ENCODE measurements at regions not wholly inside any gene's neighbourhood (a gene's known extent, or its start where the extent isn't known, plus 50 kb on each side); places are given as distances from the start of the nearest gene placed in this dataset.

DNA sequence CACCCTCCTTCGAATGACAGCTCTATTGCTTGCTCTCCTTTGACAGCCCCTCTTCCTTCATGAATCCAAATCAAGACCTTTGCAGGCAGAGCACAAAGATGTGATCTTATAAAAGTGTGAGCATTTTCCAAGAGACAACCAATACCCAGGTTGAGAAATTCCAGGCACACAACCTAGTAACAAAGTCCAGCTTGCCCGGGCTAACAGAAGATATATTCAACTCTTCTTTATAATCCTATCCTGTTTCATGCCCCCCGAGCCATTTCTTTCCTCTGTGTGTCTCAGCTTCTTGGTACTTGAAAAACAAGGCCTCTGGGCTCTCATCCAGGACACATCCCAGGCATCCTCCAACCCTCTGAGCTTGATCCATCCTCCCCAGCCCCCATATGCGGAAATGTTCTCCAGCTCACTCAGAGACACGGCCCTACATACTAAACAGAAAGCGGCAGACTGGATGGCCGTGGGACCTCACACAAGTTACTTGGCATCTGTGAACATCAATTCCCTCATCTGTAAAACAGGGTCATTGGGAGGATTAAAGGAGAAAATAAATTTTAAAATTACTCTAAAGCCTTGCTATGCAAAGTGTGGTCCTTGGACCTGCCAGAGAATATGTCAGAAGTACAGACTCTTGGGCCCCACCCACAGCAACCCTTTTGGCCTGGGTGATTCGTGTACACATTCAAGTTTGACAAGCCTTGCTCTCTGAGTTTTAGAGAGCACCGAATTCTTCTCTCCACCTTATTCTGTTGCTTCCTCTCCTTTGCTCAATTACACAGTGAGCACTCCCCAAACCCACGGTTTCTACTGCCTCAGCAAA, 627.0 kb downstream of the BCOR start:
- Mint-ChIP-seq H3K9me3 (ENCODE audit: low read depth, unreplicated experiment) (no peaks in the 10 kb centered on the region), H3K4me1 (ENCODE audit: low read depth, unreplicated experiment) (peaks cover 8% of the 10 kb centered on the region), H3K27ac (ENCODE audit: unreplicated experiment) (no peak overlapping the region), H3K36me3 (ENCODE audit: insufficient read depth, unreplicated experiment) (no peaks in the 10 kb centered on the region), H3K27me3 (ENCODE audit: unreplicated experiment) (peaks cover 8% of the 10 kb centered on the region), H3K4me3 (ENCODE audit: low read depth, unreplicated experiment) (no peak overlapping the region)
- no peak for DNase-seq
- CTCF ChIA-PET, result no interaction called here
- intact Hi-C loops (cut with micrococcal nuclease; ENCODE audit: unreplicated experiment), result no loop called here
- TF ChIP-seq, protein P1, sequence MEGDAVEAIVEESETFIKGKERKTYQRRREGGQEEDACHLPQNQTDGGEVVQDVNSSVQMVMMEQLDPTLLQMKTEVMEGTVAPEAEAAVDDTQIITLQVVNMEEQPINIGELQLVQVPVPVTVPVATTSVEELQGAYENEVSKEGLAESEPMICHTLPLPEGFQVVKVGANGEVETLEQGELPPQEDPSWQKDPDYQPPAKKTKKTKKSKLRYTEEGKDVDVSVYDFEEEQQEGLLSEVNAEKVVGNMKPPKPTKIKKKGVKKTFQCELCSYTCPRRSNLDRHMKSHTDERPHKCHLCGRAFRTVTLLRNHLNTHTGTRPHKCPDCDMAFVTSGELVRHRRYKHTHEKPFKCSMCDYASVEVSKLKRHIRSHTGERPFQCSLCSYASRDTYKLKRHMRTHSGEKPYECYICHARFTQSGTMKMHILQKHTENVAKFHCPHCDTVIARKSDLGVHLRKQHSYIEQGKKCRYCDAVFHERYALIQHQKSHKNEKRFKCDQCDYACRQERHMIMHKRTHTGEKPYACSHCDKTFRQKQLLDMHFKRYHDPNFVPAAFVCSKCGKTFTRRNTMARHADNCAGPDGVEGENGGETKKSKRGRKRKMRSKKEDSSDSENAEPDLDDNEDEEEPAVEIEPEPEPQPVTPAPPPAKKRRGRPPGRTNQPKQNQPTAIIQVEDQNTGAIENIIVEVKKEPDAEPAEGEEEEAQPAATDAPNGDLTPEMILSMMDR (IDR thresholded peaks at IDR 0.05; ENCODE audit: unreplicated experiment), result no peak
- BruUV-seq (replicated peaks), result no TSS peak

DNA sequence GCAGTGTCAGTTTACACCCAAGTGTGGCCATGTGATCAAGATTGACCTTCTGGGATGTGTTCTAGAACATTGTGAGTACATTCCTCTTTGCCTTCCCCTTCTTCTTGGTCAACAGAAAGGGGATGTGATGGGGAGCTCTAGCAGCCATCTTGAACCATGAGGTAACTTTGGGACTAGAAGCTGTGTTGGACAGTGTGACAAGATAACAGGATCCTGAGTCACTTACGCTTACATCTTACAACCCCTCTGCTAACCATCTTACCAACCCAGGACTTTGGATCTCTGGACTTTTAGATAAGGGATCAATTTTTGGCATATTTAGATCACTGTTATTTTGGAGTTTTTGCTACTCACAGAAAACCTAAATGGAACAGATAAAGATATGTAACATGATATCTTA, 625.6 kb downstream of the BCOR start:
- Mint-ChIP-seq H3K36me3 (ENCODE audit: insufficient read depth, unreplicated experiment) (no peaks in the 10 kb centered on the region), H3K27me3 (ENCODE audit: unreplicated experiment) (peaks cover 17% of the 10 kb centered on the region), H3K4me3 (ENCODE audit: low read depth, unreplicated experiment) (no peak overlapping the region), H3K9me3 (ENCODE audit: low read depth, unreplicated experiment) (no peaks in the 10 kb centered on the region), H3K27ac (ENCODE audit: unreplicated experiment) (no peak overlapping the region), H3K4me1 (ENCODE audit: low read depth, unreplicated experiment) (peaks cover 8% of the 10 kb centered on the region)
- no TSS peak for BruUV-seq (replicated peaks)
- DNase-seq, result no peak
- TF ChIP-seq, protein P1 (IDR thresholded peaks at IDR 0.05; ENCODE audit: unreplicated experiment), result no peak
- CTCF ChIA-PET, result no interaction called here
- intact Hi-C loops (cut with micrococcal nuclease; ENCODE audit: unreplicated experiment), result no loop called here

DNA sequence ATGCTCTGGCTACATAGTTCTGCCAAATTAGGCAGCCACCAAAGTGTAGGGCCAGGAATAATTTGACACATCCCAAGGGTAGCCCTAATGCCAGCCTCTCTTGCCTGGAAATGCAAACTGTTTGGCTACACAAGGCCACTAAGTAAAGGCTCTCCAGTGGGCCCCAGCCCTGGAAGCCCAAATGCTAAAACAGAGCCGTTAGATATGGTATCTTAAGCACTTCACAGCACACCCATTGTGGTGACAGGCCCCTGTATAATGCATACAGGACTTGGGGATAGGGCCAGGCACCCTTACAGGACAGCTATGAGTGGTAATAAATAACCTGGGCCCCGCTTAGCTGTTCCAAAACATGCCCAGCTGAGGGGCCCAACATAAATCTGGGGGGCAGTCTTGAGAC, 623.9 kb downstream of the BCOR start:
- intact Hi-C loops (cut with micrococcal nuclease; ENCODE audit: unreplicated experiment), result no loop called here
- Mint-ChIP-seq H3K36me3 (ENCODE audit: insufficient read depth, unreplicated experiment) (no peaks in the 10 kb centered on the region), H3K27ac (ENCODE audit: unreplicated experiment) (no peak overlapping the region), H3K27me3 (ENCODE audit: unreplicated experiment) (peaks cover 26% of the 10 kb centered on the region), H3K4me3 (ENCODE audit: low read depth, unreplicated experiment) (no peak overlapping the region), H3K9me3 (ENCODE audit: low read depth, unreplicated experiment) (no peaks in the 10 kb centered on the region), H3K4me1 (ENCODE audit: low read depth, unreplicated experiment) (peaks cover 8% of the 10 kb centered on the region)
- no TSS peak for BruUV-seq (replicated peaks)
- CTCF ChIA-PET, result no interaction called here
- TF ChIP-seq, protein P1 (IDR thresholded peaks at IDR 0.05; ENCODE audit: unreplicated experiment), result no peak
- no peak for DNase-seq

DNA sequence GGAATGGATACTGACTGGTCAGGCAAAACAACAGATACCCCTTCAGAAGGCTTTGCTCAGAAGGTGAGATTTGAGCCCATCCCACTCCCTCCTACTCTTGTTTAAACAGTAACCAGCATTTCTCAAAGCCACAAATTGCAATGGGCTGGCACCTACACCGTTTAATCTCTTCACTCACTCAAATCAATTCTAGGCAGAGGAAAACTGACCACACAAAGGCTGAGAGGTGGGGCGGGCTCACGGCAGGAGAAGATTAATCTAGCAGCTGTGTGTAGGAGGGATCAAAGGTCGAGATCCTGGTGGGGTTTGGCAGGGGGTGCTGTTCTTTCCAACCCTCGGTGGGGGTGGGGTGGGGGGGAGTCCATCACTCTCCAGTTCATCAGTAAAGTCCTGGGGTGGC, 622.4 kb downstream of the BCOR start:
- no peak for DNase-seq
- BruUV-seq (replicated peaks), result no TSS peak
- TF ChIP-seq, protein P1 (IDR thresholded peaks at IDR 0.05; ENCODE audit: unreplicated experiment), result no peak
- no peaks in the 10 kb centered on the region for H3K9me3 Mint-ChIP-seq (ENCODE audit: low read depth, unreplicated experiment)
- H3K36me3 Mint-ChIP-seq (ENCODE audit: insufficient read depth, unreplicated experiment), result no peaks in the 10 kb centered on the region
- peaks cover 42% of the 10 kb centered on the region for H3K27me3 Mint-ChIP-seq (ENCODE audit: unreplicated experiment)
- H3K4me1 Mint-ChIP-seq (ENCODE audit: low read depth, unreplicated experiment), result peaks cover 8% of the 10 kb centered on the region
- no peak overlapping the region for H3K27ac Mint-ChIP-seq (ENCODE audit: unreplicated experiment)
- CTCF ChIA-PET, result no interaction called here
- H3K4me3 Mint-ChIP-seq (ENCODE audit: low read depth, unreplicated experiment), result no peak overlapping the region
- intact Hi-C loops (cut with micrococcal nuclease; ENCODE audit: unreplicated experiment), result no loop called here

Data from Calu3 (cell line).